Fibroblast of skin of left biceps (primary cell): ENCODE measurements at regions not wholly inside any gene's neighbourhood (a gene's known extent, or its start where the extent isn't known, plus 50 kb on each side); places are given as distances from the start of the nearest gene placed in this dataset.
A peak's percentile ranks its signal among the peaks of the same experiment; 100 is the strongest.
"Not testable (repeated sequence)": the region's sequence is repeated elsewhere in the genome, so short reads cannot be mapped to it uniquely, and the experiment has no call there.

ENCODE experiments used
- DNase-seq, 2 experiments: peaks; one replicate each; pipeline ENCODE4 v3.0.0-alpha.2; 2013; ENCODE audit warnings: low read depth in 2 of 2

GRCh38 chr6:50899306-50899870, 80.7 kb downstream of the TFAP2B start:
- DNase-seq = no peak

- no peak for DNase-seq
Measured at GRCh38 chr6:50902260-50902659, 83.6 kb downstream of the TFAP2B start.

- no peak for DNase-seq
Measured at GRCh38 chr6:50905297-50905696, 86.6 kb downstream of the TFAP2B start.

GRCh38 chr6:50907565-50907964, 88.9 kb downstream of the TFAP2B start:
- no peak for DNase-seq

- no peak for DNase-seq
Measured at GRCh38 chr6:50913105-50913770, 94.6 kb downstream of the TFAP2B start.

- DNase-seq = not testable (repeated sequence)
Measured at GRCh38 chr6:50921378-50921777, 102.7 kb downstream of the TFAP2B start.

GRCh38 chr6:50921968-50922367, 103.3 kb downstream of the TFAP2B start:
- no peak for DNase-seq

GRCh38 chr6:50922579-50923525, 104.2 kb downstream of the TFAP2B start:
- no peak for DNase-seq

GRCh38 chr6:50924758-50925157, 106.1 kb downstream of the TFAP2B start:
- DNase-seq = no peak

GRCh38 chr6:50925548-50925947, 106.9 kb downstream of the TFAP2B start:
- no peak for DNase-seq

- DNase-seq = no peak
Measured at GRCh38 chr6:50925981-50926380, 107.3 kb downstream of the TFAP2B start.

- DNase-seq = no peak
Measured at GRCh38 chr6:50927800-50928199, 109.1 kb downstream of the TFAP2B start.

- DNase-seq = no peak
Measured at GRCh38 chr6:50929323-50929722, 110.7 kb downstream of the TFAP2B start.

- no peak for DNase-seq
Measured at GRCh38 chr6:50935442-50935841, 116.8 kb downstream of the TFAP2B start.

GRCh38 chr6:50936277-50936681, 117.6 kb downstream of the TFAP2B start:
- DNase-seq = peak; percentile 1 to 2

GRCh38 chr6:50939931-50940330, 121.3 kb downstream of the TFAP2B start:
- DNase-seq = no peak

GRCh38 chr6:50945789-50946188, 127.1 kb downstream of the TFAP2B start:
- DNase-seq = no peak

- DNase-seq = no peak
Measured at GRCh38 chr6:50952092-50952907, 133.6 kb downstream of the TFAP2B start.

- no peak for DNase-seq
Measured at GRCh38 chr6:50956014-50956413, 137.3 kb downstream of the TFAP2B start.

GRCh38 chr6:50958148-50958697, 139.6 kb downstream of the TFAP2B start:
- DNase-seq = no peak

- DNase-seq = no peak
Measured at GRCh38 chr6:50959081-50959641, 140.5 kb downstream of the TFAP2B start.
